Stimulated activated CD4-positive, alpha-beta T cell treated with anti-CD3 and anti-CD28 coated beads, Interleukin-4, amount 100 ng/mL, for 48 hours (primary cell): ENCODE measurements at regions not wholly inside any gene's neighbourhood (a gene's known extent, or its start where the extent isn't known, plus 50 kb on each side); places are given as distances from the start of the nearest gene placed in this dataset.
"Not testable (repeated sequence)": the region's sequence is repeated elsewhere in the genome, so short reads cannot be mapped to it uniquely, and the experiment has no call there.

Source experiments
- DNase-seq, 2 donors: peaks; one replicate each; pipeline ENCODE4 v3.0.0-alpha.2; 2020; ENCODE audit warnings: low read depth in 2 of 2

GRCh38 chr10:64316833-64317232, 795.6 kb downstream of the REEP3 start:
- DNase-seq, result no peak

- no peak for DNase-seq
Measured at GRCh38 chr10:64320448-64320847, 799.2 kb downstream of the REEP3 start.

- no peak for DNase-seq
Measured at GRCh38 chr10:64329510-64329909, 808.3 kb downstream of the REEP3 start.

GRCh38 chr10:64332551-64332950, 811.4 kb downstream of the REEP3 start:
- no peak for DNase-seq

GRCh38 chr10:64334084-64334483, 812.9 kb downstream of the REEP3 start:
- DNase-seq, result no peak

- DNase-seq, result no peak
Measured at GRCh38 chr10:64344211-64344610, 823.0 kb downstream of the REEP3 start.

GRCh38 chr10:64345856-64346255, 824.7 kb downstream of the REEP3 start:
- no peak for DNase-seq

GRCh38 chr10:64346389-64346788, 825.2 kb downstream of the REEP3 start:
- DNase-seq, result no peak

GRCh38 chr10:64350665-64351064, 829.5 kb downstream of the REEP3 start:
- no peak for DNase-seq

GRCh38 chr10:64358907-64359306, 837.7 kb downstream of the REEP3 start:
- no peak for DNase-seq

GRCh38 chr10:64360240-64360639, 839.0 kb downstream of the REEP3 start:
- not testable (repeated sequence) for DNase-seq

GRCh38 chr10:64363687-64364086, 842.5 kb downstream of the REEP3 start:
- DNase-seq, result no peak

- DNase-seq, result no peak
Measured at GRCh38 chr10:64365663-64366062, 844.5 kb downstream of the REEP3 start.

- DNase-seq, result no peak
Measured at GRCh38 chr10:64368298-64368697, 847.1 kb downstream of the REEP3 start.

- no peak for DNase-seq
Measured at GRCh38 chr10:64369885-64370773, 848.9 kb downstream of the REEP3 start.

GRCh38 chr10:64374346-64374745, 853.1 kb downstream of the REEP3 start:
- no peak for DNase-seq

GRCh38 chr10:64376167-64376566, 855.0 kb downstream of the REEP3 start:
- DNase-seq, result no peak

GRCh38 chr10:64379898-64380297, 858.7 kb downstream of the REEP3 start:
- no peak for DNase-seq

GRCh38 chr10:64385355-64385754, 864.2 kb downstream of the REEP3 start:
- DNase-seq, result no peak

- no peak for DNase-seq
Measured at GRCh38 chr10:64394744-64395143, 873.5 kb downstream of the REEP3 start.

- DNase-seq, result no peak
Measured at GRCh38 chr10:64396105-64396708, 875.0 kb downstream of the REEP3 start.

- DNase-seq, result no peak
Measured at GRCh38 chr10:64397125-64397524, 875.9 kb downstream of the REEP3 start.
